Brain microvascular endothelial cell (primary cell): ENCODE measurements at regions not wholly inside any gene's neighbourhood (a gene's known extent, or its start where the extent isn't known, plus 50 kb on each side); places are given as distances from the start of the nearest gene placed in this dataset.

ENCODE experiments used
- DNase-seq: peaks from one replicate; pipeline ENCODE4 v3.0.0-alpha.2; 2020
- H3K27ac ChIP-seq: fragments of 250-450 bp; sonication (Bioruptor Pico); 2 replicates; pipeline ENCODE4 v1.5.1; 2020; ENCODE audit warnings: mild to moderate bottlenecking, moderate library complexity
- H3K27me3 ChIP-seq: fragments of 250-450 bp; sonication (Bioruptor Pico); replicated peaks from 2 replicates; pipeline ENCODE4 v1.5.1; 2020; ENCODE audit warnings: mild to moderate bottlenecking
- H3K36me3 ChIP-seq: fragments of 250-450 bp; sonication (Bioruptor Pico); replicated peaks from 2 replicates; pipeline ENCODE4 v1.5.1; 2020; ENCODE audit warnings: mild to moderate bottlenecking
- H3K4me3 ChIP-seq: 2 replicates; pipeline ENCODE4 v1.5.1; 2011; ENCODE audit warnings: low read depth, mild to moderate bottlenecking, control low read depth, low read length, moderate library complexity
- CTCF ChIP-seq: IDR thresholded peaks from 2 replicates; pipeline ENCODE4 v1.5.1; 2011; ENCODE audit warnings: low read depth, mild to moderate bottlenecking, moderate library complexity, low read length, control low read depth, inconsistent platforms; ENCODE audit errors: missing control alignments
- in situ Hi-C: cut with HindIII; loops from 2 replicates; pipeline ENCODE4 v1.10.0; 2017; ENCODE audit warnings: low sequenced_read_pairs, low pct_ligation_motif_present

- no peak for DNase-seq
- no peak overlapping the region for H3K27ac ChIP-seq
- in situ Hi-C loops = no loop called here
- no peak for TF ChIP-seq CTCF
- H3K4me3 ChIP-seq = no peak overlapping the region
- H3K36me3 ChIP-seq = no peaks in the 10 kb centered on the region
- H3K27me3 ChIP-seq = no peaks in the 10 kb centered on the region
Observed at GRCh38 chr18:34292594-34292993, 67.9 kb upstream of the NOL4 start.

- TF ChIP-seq CTCF = no peak
- in situ Hi-C loops = no loop called here
- no peak for DNase-seq
- H3K27me3 ChIP-seq = no peaks in the 10 kb centered on the region
- no peaks in the 10 kb centered on the region for H3K36me3 ChIP-seq
- no peak overlapping the region for H3K4me3 ChIP-seq
- no peak overlapping the region for H3K27ac ChIP-seq
Observed at GRCh38 chr18:34297287-34297686, 72.6 kb upstream of the NOL4 start.

- no peaks in the 10 kb centered on the region for H3K27me3 ChIP-seq
- H3K4me3 ChIP-seq = no peak overlapping the region
- TF ChIP-seq CTCF = no peak
- no peaks in the 10 kb centered on the region for H3K36me3 ChIP-seq
- no peak for DNase-seq
- no peak overlapping the region for H3K27ac ChIP-seq
- in situ Hi-C loops = no loop called here
Observed at GRCh38 chr18:34299828-34300227, 75.1 kb upstream of the NOL4 start.

- DNase-seq = no peak
- H3K27me3 ChIP-seq = no peaks in the 10 kb centered on the region
- TF ChIP-seq CTCF = no peak
- H3K27ac ChIP-seq = no peak overlapping the region
- H3K36me3 ChIP-seq = no peaks in the 10 kb centered on the region
- in situ Hi-C loops = no loop called here
- no peak overlapping the region for H3K4me3 ChIP-seq
Observed at GRCh38 chr18:34311468-34311867, 86.8 kb upstream of the NOL4 start.

GRCh38 chr18:34314847-34315246 is 90.1 kb upstream of the NOL4 start:
- DNase-seq = no peak
- Histone ChIP-seq H3K27ac (no peak overlapping the region), H3K36me3 (no peaks in the 10 kb centered on the region), H3K4me3 (no peak overlapping the region), H3K27me3 (no peaks in the 10 kb centered on the region)
- in situ Hi-C loops = no loop called here
- no peak for TF ChIP-seq CTCF

- H3K27me3 ChIP-seq = no peaks in the 10 kb centered on the region
- no peak for TF ChIP-seq CTCF
- no peak for DNase-seq
- no peaks in the 10 kb centered on the region for H3K36me3 ChIP-seq
- H3K27ac ChIP-seq = no peak overlapping the region
- H3K4me3 ChIP-seq = no peak overlapping the region
- in situ Hi-C loops = no loop called here
Observed at GRCh38 chr18:34315591-34316352, 91.1 kb upstream of the NOL4 start.
